SK-N-SH (cell line): ENCODE measurements at regions not wholly inside any gene's neighbourhood (a gene's known extent, or its start where the extent isn't known, plus 50 kb on each side); places are given as distances from the start of the nearest gene placed in this dataset.

Experiments
- CTCF ChIA-PET: fragments of 300-600, 350-600 bp; formaldehyde crosslinking; extraction: SDS; loops from one replicate; lab custom pipeline; 2021; lab: Yijun Ruan, JAX
- POLR2A ChIA-PET: fragments of 350-600 bp; sonication (Branson Sonifier 250); formaldehyde crosslinking; extraction: SDS; loops from one replicate; lab custom pipeline; 2020; ENCODE audit warnings: antibody characterized with exemption, inconsistent platforms; lab: Yijun Ruan, JAX
- DNase-seq: peaks from one replicate; pipeline ENCODE4 v3.0.0; 2012
- H2AFZ ChIP-seq: fragments of 200-600 bp; sonication (generic); 2 replicates; pipeline ENCODE4 v1.8.1; 2016; ENCODE audit warnings: antibody characterized with exemption, mild to moderate bottlenecking, low read depth
- H3F3A ChIP-seq: fragments of 200-600 bp; sonication (generic); replicated peaks from 2 replicates; pipeline ENCODE3; 2016; ENCODE audit warnings: antibody characterized with exemption, mild to moderate bottlenecking; ENCODE audit not compliant: insufficient read depth
- H3K27ac ChIP-seq, 2 experiments: fragments of 200-500 bp in 1 of 2; fragments of 200-600 bp in 1 of 2; sonication (Bioruptor generic) in 1 of 2; sonication (generic), shearing (Covaris generic) in 1 of 2; 2 replicates each; pipeline versions ENCODE4 v1.5.1 to v1.6.1; 2014 to 2016; ENCODE audit warnings: low read depth in 2 of 2, inconsistent platforms in 1 of 2, low read length in 1 of 2, mild to moderate bottlenecking in 1 of 2, mixed read lengths in 1 of 2
- H3K27me3 ChIP-seq: fragments of 200-600 bp; sonication (generic), shearing (Covaris generic); 2 replicates; pipeline ENCODE4 v1.6.1; 2016; ENCODE audit warnings: mixed run types; ENCODE audit not compliant: insufficient read depth
- H3K36me3 ChIP-seq, 2 experiments: fragments of 200-500 bp in 1 of 2; fragments of 200-600 bp in 1 of 2; sonication (Bioruptor generic) in 1 of 2; sonication (generic) in 1 of 2; replicated peaks in 1 of 2; 2 replicates each; pipeline versions ENCODE3 to v1.5.1; 2014 to 2016; ENCODE audit warnings: low read length in 1 of 2, mild to moderate bottlenecking in 1 of 2; ENCODE audit not compliant: insufficient read depth in 2 of 2, control insufficient read depth in 1 of 2
- H3K4me1 ChIP-seq, 2 experiments: fragments of 200-500 bp in 1 of 2; fragments of 200-600 bp in 1 of 2; sonication (Bioruptor generic) in 1 of 2; sonication (generic), shearing (Covaris generic) in 1 of 2; 2 replicates each; pipeline versions ENCODE4 v1.5.1 to v1.6.1; 2014 to 2016; ENCODE audit warnings: low read depth in 1 of 2, low read length in 1 of 2, mixed run types in 1 of 2; ENCODE audit not compliant: insufficient read depth in 2 of 2, control insufficient read depth in 1 of 2
- H3K4me2 ChIP-seq: fragments of 200-600 bp; sonication (generic), shearing (Covaris generic); 2 replicates; pipeline ENCODE4 v1.6.1; 2017; ENCODE audit warnings: mixed run types
- H3K4me3 ChIP-seq, 2 experiments: fragments of 200-500 bp in 1 of 2; fragments of 200-600 bp in 1 of 2; sonication (Bioruptor generic) in 1 of 2; sonication (generic), shearing (Covaris generic) in 1 of 2; 2 replicates each; pipeline versions ENCODE4 v1.5.1 to v1.8.1; 2014 to 2016; ENCODE audit warnings: low read depth in 2 of 2, inconsistent platforms in 1 of 2, low read length in 1 of 2, mild to moderate bottlenecking in 1 of 2, mixed read lengths in 1 of 2, moderate library complexity in 1 of 2
- H3K79me2 ChIP-seq: fragments of 200-600 bp; sonication (generic); 2 replicates; pipeline ENCODE4 v1.8.1; 2017; ENCODE audit warnings: mild to moderate bottlenecking; ENCODE audit not compliant: insufficient read depth
- H3K9ac ChIP-seq: fragments of 200-600 bp; sonication (generic); 2 replicates; pipeline ENCODE4 v1.6.1; 2017; ENCODE audit warnings: mixed run types
- H3K9me2 ChIP-seq: fragments of 200-600 bp; sonication (generic); 2 replicates; pipeline ENCODE4 v1.6.1; 2017; ENCODE audit warnings: mixed run types
- H3K9me3 ChIP-seq: fragments of 200-600 bp; sonication (generic); 2 replicates; pipeline ENCODE4 v1.6.1; 2017; ENCODE audit warnings: mixed run types, mild to moderate bottlenecking, moderate library complexity
- H4K20me1 ChIP-seq: fragments of 200-600 bp; sonication (generic); 2 replicates; pipeline ENCODE4 v1.6.1; 2017; ENCODE audit warnings: mild to moderate bottlenecking, mixed run types; ENCODE audit not compliant: insufficient read depth
- CHD2 ChIP-seq: fragments of 150-350 bp; IDR thresholded peaks from 2 replicates; pipeline ENCODE4 v1.6.1; 2018; ENCODE audit warnings: low read length; ENCODE audit not compliant: partially characterized antibody
- FOSL2 ChIP-seq: IDR thresholded peaks from 2 replicates; pipeline ENCODE4 v1.4.0; 2012; ENCODE audit warnings: low read depth, mild to moderate bottlenecking, moderate library complexity, borderline replicate concordance
- FOXJ3 ChIP-seq: sonication (generic); formaldehyde crosslinking; IDR thresholded peaks from 2 replicates; pipeline ENCODE4 v1.5.1; 2020; ENCODE audit warnings: mild to moderate bottlenecking, missing genetic modification reagents
- GABPA ChIP-seq: IDR thresholded peaks from 2 replicates; pipeline ENCODE4 v1.4.0; 2012; ENCODE audit warnings: low read depth, mild to moderate bottlenecking
- GATA2 ChIP-seq: sonication (generic); formaldehyde crosslinking; IDR thresholded peaks from 2 replicates; pipeline ENCODE4 v1.5.0; 2020; ENCODE audit warnings: mild to moderate bottlenecking, missing genetic modification reagents
- JUND ChIP-seq: IDR thresholded peaks from 2 replicates; pipeline ENCODE4 v1.4.0; 2012
- MXI1 ChIP-seq: IDR thresholded peaks from 2 replicates; pipeline ENCODE4 v1.6.1; 2012; ENCODE audit warnings: mild to moderate bottlenecking, low read depth, low read length, improper control_type of control experiment
- NFIC ChIP-seq: IDR thresholded peaks from 2 replicates; pipeline ENCODE4 v1.4.0; 2012; ENCODE audit warnings: borderline replicate concordance
- POLR2AphosphoS5 ChIP-seq: IDR thresholded peaks from 2 replicates; pipeline ENCODE4 v1.6.1; 2012; ENCODE audit warnings: low read depth, low read length
- RAD21 ChIP-seq: IDR thresholded peaks from 2 replicates; pipeline ENCODE4 v1.6.1; 2012; ENCODE audit warnings: mild to moderate bottlenecking, low read length
- RCOR1 ChIP-seq: fragments of 150-350 bp; IDR thresholded peaks from 2 replicates; pipeline ENCODE4 v1.6.1; 2017; ENCODE audit warnings: antibody characterized with exemption, low read length
- RFX5 ChIP-seq: IDR thresholded peaks from 2 replicates; pipeline ENCODE4 v1.6.1; 2012; ENCODE audit warnings: mild to moderate bottlenecking, improper control_type of control experiment, low read length
- RXRA ChIP-seq: IDR thresholded peaks from 2 replicates; pipeline ENCODE4 v1.4.0; 2012; ENCODE audit warnings: low read depth, mild to moderate bottlenecking, borderline replicate concordance
- SMC3 ChIP-seq: IDR thresholded peaks from 2 replicates; pipeline ENCODE4 v1.6.1; 2012; ENCODE audit warnings: low read depth, low read length, improper control_type of control experiment
- TAF1 ChIP-seq: IDR thresholded peaks from 2 replicates; pipeline ENCODE4 v1.6.1; 2012; ENCODE audit warnings: low read depth, mild to moderate bottlenecking, low read length, moderate library complexity, borderline replicate concordance
- TCF12 ChIP-seq: IDR thresholded peaks from 2 replicates; pipeline ENCODE4 v1.4.0; 2012
- YY1 ChIP-seq: IDR thresholded peaks from 2 replicates; pipeline ENCODE4 v1.4.0; 2012; ENCODE audit warnings: low read depth, mild to moderate bottlenecking
- WGBS: methylation state at CpG from one replicate; pipeline ENCODE4 v1.1.6; 2017; ENCODE audit warnings: low lambda C conversion rate; 5-methylcytosine and 5-hydroxymethylcytosine counted together
- TF ChIP-seq, protein P1 (sequence below): fragments of 150-350 bp; IDR thresholded peaks from 2 replicates; pipeline ENCODE4 v1.6.1; 2017; ENCODE audit warnings: antibody characterized with exemption, low read length, low read depth, borderline replicate concordance
- TF ChIP-seq, protein P2 (sequence below): IDR thresholded peaks from 2 replicates; pipeline ENCODE4 v1.6.1; 2012; ENCODE audit warnings: mild to moderate bottlenecking, low read depth, low read length, moderate library complexity
- TF ChIP-seq, protein P3 (sequence below): IDR thresholded peaks from 2 replicates; pipeline ENCODE4 v1.4.0; 2012; ENCODE audit warnings: low read depth, borderline replicate concordance

DNA sequence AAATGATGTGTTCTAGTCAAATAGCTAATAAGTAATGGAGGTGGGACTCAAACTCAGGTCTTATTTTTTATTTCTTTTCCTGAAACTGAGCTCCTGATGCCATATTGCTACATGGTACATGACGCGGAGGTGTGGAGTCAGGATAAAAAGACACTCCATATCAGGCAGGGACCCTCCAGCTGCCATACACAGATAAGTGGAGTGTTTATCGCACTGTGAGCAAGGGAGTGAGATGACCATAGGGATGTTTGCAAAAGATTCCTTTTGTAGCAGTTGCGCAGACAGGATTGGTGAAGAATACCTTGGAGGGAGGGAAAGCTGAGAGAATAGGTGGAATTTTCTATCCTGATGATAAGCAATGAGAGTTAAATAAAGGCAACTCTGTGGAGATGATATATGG lies 657.2 kb downstream of the RNF144A start:
- 43% methylated on average over 4 of the region's 4 CpGs for WGBS
- no peaks in the 10 kb centered on the region for H3K9me3 ChIP-seq
- TF ChIP-seq, protein P1, sequence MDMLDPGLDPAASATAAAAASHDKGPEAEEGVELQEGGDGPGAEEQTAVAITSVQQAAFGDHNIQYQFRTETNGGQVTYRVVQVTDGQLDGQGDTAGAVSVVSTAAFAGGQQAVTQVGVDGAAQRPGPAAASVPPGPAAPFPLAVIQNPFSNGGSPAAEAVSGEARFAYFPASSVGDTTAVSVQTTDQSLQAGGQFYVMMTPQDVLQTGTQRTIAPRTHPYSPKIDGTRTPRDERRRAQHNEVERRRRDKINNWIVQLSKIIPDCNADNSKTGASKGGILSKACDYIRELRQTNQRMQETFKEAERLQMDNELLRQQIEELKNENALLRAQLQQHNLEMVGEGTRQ: no peak
- TF ChIP-seq RXRA (no peak), SMC3 (no peak), POLR2AphosphoS5 (no peak), RFX5 (no peak), YY1 (no peak), CHD2 (no peak), RCOR1 (no peak), FOXJ3 (CRISPR knock-in tag) (no peak), GABPA (no peak), TCF12 (no peak), FOSL2 (no peak), GATA2 (CRISPR knock-in tag) (no peak), NFIC (no peak), TAF1 (no peak), MXI1 (no peak), RAD21 (no peak), JUND (no peak)
- TF ChIP-seq, protein P2, sequence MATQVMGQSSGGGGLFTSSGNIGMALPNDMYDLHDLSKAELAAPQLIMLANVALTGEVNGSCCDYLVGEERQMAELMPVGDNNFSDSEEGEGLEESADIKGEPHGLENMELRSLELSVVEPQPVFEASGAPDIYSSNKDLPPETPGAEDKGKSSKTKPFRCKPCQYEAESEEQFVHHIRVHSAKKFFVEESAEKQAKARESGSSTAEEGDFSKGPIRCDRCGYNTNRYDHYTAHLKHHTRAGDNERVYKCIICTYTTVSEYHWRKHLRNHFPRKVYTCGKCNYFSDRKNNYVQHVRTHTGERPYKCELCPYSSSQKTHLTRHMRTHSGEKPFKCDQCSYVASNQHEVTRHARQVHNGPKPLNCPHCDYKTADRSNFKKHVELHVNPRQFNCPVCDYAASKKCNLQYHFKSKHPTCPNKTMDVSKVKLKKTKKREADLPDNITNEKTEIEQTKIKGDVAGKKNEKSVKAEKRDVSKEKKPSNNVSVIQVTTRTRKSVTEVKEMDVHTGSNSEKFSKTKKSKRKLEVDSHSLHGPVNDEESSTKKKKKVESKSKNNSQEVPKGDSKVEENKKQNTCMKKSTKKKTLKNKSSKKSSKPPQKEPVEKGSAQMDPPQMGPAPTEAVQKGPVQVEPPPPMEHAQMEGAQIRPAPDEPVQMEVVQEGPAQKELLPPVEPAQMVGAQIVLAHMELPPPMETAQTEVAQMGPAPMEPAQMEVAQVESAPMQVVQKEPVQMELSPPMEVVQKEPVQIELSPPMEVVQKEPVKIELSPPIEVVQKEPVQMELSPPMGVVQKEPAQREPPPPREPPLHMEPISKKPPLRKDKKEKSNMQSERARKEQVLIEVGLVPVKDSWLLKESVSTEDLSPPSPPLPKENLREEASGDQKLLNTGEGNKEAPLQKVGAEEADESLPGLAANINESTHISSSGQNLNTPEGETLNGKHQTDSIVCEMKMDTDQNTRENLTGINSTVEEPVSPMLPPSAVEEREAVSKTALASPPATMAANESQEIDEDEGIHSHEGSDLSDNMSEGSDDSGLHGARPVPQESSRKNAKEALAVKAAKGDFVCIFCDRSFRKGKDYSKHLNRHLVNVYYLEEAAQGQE: no peak
- TF ChIP-seq, protein P3, sequence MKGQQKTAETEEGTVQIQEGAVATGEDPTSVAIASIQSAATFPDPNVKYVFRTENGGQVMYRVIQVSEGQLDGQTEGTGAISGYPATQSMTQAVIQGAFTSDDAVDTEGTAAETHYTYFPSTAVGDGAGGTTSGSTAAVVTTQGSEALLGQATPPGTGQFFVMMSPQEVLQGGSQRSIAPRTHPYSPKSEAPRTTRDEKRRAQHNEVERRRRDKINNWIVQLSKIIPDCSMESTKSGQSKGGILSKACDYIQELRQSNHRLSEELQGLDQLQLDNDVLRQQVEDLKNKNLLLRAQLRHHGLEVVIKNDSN: no peak
- no peaks in the 10 kb centered on the region for H3K36me3 ChIP-seq
- H3K9ac ChIP-seq: no peak overlapping the region
- no peak overlapping the region for H3K4me3 ChIP-seq
- no peaks in the 10 kb centered on the region for H3K27me3 ChIP-seq
- DNase-seq: no peak
- H3K4me1 ChIP-seq: peaks cover 0 to 13% of the 10 kb centered on the region in 2 experiments; a peak in 2 of 4 replicates
- CTCF ChIA-PET: no interaction called here
- H4K20me1 ChIP-seq: no peaks in the 10 kb centered on the region
- POLR2A ChIA-PET: no interaction called here
- H3F3A ChIP-seq: no peaks in the 10 kb centered on the region
- H3K27ac ChIP-seq: no peak overlapping the region
- no peak overlapping the region for H2AFZ ChIP-seq
- no peak overlapping the region for H3K4me2 ChIP-seq
- no peaks in the 10 kb centered on the region for H3K9me2 ChIP-seq
- H3K79me2 ChIP-seq: no peaks in the 10 kb centered on the region
